ENCODE measurements at regions not wholly inside any gene's neighbourhood (a gene's known extent, or its start where the extent isn't known, plus 50 kb on each side); places are given as distances from the start of the nearest gene placed in this dataset.

DNA sequence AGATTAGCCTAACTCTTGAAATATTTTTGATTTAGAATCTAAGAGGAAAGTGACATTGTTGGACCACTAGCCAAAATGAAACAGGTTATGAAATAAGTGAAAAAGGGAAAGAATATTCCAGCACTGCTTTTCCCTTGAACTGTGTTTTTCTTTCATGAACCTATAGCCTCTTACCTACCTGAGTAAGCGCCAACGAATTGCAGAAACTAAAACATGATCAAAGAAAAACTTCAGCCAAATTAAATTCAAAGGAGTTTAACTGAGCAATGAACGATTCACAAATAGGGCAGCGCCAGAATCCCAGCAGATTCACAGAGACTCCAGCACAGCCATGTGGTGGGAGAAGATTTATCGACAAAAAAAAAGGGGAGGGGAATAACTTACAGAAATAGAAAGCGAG is 518.6 kb downstream of the PIK3C3 start:
- TF ChIP-seq POLR2AphosphoS5 (IDR thresholded peaks at IDR 0.05) (no peak), POLR2A (IDR thresholded peaks at IDR 0.05; ENCODE audit: low read depth) (no peak), EP300 (IDR thresholded peaks at IDR 0.05) (no peak)
- TF ChIP-seq, protein P1, sequence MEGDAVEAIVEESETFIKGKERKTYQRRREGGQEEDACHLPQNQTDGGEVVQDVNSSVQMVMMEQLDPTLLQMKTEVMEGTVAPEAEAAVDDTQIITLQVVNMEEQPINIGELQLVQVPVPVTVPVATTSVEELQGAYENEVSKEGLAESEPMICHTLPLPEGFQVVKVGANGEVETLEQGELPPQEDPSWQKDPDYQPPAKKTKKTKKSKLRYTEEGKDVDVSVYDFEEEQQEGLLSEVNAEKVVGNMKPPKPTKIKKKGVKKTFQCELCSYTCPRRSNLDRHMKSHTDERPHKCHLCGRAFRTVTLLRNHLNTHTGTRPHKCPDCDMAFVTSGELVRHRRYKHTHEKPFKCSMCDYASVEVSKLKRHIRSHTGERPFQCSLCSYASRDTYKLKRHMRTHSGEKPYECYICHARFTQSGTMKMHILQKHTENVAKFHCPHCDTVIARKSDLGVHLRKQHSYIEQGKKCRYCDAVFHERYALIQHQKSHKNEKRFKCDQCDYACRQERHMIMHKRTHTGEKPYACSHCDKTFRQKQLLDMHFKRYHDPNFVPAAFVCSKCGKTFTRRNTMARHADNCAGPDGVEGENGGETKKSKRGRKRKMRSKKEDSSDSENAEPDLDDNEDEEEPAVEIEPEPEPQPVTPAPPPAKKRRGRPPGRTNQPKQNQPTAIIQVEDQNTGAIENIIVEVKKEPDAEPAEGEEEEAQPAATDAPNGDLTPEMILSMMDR (IDR thresholded peaks at IDR 0.05), result no peak
